ENCODE measurements at regions not wholly inside any gene's neighbourhood (a gene's known extent, or its start where the extent isn't known, plus 50 kb on each side); places are given as distances from the start of the nearest gene placed in this dataset.

GRCh38 chr1:31509124-31510072, 66.9 kb upstream of the TINAGL1 start (continued):
- no peak for TF ChIP-seq RNF2 (conservative IDR thresholded peaks at IDR 0.05; ENCODE audit: low read depth)
- no peak for TF ChIP-seq NPAS2 (CRISPR knock-in tag; IDR thresholded peaks at IDR 0.05; ENCODE audit: borderline replicate concordance)
- TF ChIP-seq PBX3 (CRISPR knock-in tag; IDR thresholded peaks at IDR 0.05; ENCODE audit: borderline replicate concordance) = no peak
- TF ChIP-seq ZSCAN22 (CRISPR knock-in tag; IDR thresholded peaks at IDR 0.05) = no peak
- TF ChIP-seq KIAA2018 (CRISPR knock-in tag; IDR thresholded peaks at IDR 0.05; ENCODE audit: borderline replicate concordance) = no peak
- no peak for TF ChIP-seq GPN1 (CRISPR knock-in tag; IDR thresholded peaks at IDR 0.05; ENCODE audit: borderline replicate concordance)
- TF ChIP-seq, protein P1, sequence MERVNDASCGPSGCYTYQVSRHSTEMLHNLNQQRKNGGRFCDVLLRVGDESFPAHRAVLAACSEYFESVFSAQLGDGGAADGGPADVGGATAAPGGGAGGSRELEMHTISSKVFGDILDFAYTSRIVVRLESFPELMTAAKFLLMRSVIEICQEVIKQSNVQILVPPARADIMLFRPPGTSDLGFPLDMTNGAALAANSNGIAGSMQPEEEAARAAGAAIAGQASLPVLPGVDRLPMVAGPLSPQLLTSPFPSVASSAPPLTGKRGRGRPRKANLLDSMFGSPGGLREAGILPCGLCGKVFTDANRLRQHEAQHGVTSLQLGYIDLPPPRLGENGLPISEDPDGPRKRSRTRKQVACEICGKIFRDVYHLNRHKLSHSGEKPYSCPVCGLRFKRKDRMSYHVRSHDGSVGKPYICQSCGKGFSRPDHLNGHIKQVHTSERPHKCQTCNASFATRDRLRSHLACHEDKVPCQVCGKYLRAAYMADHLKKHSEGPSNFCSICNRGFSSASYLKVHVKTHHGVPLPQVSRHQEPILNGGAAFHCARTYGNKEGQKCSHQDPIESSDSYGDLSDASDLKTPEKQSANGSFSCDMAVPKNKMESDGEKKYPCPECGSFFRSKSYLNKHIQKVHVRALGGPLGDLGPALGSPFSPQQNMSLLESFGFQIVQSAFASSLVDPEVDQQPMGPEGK (CRISPR knock-in tag; IDR thresholded peaks at IDR 0.05) = peak; percentile 97
- TF ChIP-seq, protein P2, sequence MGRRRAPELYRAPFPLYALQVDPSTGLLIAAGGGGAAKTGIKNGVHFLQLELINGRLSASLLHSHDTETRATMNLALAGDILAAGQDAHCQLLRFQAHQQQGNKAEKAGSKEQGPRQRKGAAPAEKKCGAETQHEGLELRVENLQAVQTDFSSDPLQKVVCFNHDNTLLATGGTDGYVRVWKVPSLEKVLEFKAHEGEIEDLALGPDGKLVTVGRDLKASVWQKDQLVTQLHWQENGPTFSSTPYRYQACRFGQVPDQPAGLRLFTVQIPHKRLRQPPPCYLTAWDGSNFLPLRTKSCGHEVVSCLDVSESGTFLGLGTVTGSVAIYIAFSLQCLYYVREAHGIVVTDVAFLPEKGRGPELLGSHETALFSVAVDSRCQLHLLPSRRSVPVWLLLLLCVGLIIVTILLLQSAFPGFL (CRISPR knock-in tag; IDR thresholded peaks at IDR 0.05) = no peak
- TF ChIP-seq, protein P3, sequence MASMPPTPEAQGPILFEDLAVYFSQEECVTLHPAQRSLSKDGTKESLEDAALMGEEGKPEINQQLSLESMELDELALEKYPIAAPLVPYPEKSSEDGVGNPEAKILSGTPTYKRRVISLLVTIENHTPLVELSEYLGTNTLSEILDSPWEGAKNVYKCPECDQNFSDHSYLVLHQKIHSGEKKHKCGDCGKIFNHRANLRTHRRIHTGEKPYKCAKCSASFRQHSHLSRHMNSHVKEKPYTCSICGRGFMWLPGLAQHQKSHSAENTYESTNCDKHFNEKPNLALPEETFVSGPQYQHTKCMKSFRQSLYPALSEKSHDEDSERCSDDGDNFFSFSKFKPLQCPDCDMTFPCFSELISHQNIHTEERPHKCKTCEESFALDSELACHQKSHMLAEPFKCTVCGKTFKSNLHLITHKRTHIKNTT (CRISPR knock-in tag; IDR thresholded peaks at IDR 0.05) = no peak
- TF ChIP-seq ATF3 (CRISPR knock-in tag; IDR thresholded peaks at IDR 0.05) = no peak
- TF ChIP-seq SMYD3 (CRISPR knock-in tag; IDR thresholded peaks at IDR 0.05) = 0 out of 2 replicates have a peak, but pooled peaks have one; percentile 68
- TF ChIP-seq, protein P4, sequence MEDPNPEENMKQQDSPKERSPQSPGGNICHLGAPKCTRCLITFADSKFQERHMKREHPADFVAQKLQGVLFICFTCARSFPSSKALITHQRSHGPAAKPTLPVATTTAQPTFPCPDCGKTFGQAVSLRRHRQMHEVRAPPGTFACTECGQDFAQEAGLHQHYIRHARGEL (CRISPR knock-in tag; IDR thresholded peaks at IDR 0.05) = 0 out of 2 replicates have a peak, but pooled peaks have one; percentile 15
- TF ChIP-seq YEATS2 (CRISPR knock-in tag; IDR thresholded peaks at IDR 0.05; ENCODE audit: borderline replicate concordance) = no peak; the same call in 1 of the 2 replicates

Measured in HepG2 (cell line).